IMR-90 (cell line): ENCODE measurements at regions not wholly inside any gene's neighbourhood (a gene's known extent, or its start where the extent isn't known, plus 50 kb on each side); places are given as distances from the start of the nearest gene placed in this dataset.

Source experiments
- ATAC-seq: fragments of 200-7000 bp; cut with Tn5 transposase; 2 replicates; pipeline ENCODE4 v1.9.1; 2020; ENCODE audit warnings: low read depth, mild to moderate bottlenecking, moderate library complexity
- BruUV-seq: library from RNA; stranded (reverse); fragments of 400-500 nt; replicated peaks from 2 replicates; lab custom pipeline; 2021; lab: Mats Ljungman, UMichigan
- CTCF ChIA-PET: fragments of 300-600 bp; formaldehyde crosslinking; extraction: SDS; loops from one replicate; lab custom pipeline; 2021; ENCODE audit warnings: antibody characterized with exemption; lab: Yijun Ruan, JAX
- POLR2A ChIA-PET: fragments of 300-600 bp; sonication (Branson Sonifier 250); formaldehyde crosslinking; loops from one replicate; lab custom pipeline; 2022; ENCODE audit warnings: antibody characterized with exemption; ENCODE audit not compliant: unreplicated experiment; lab: Charles Lee
- DNase-seq: peaks from one replicate; pipeline ENCODE4 v3.0.0; 2013
- H2AFZ ChIP-seq: replicated peaks from 2 replicates; pipeline ENCODE3; 2013; ENCODE audit warnings: low read length, mild to moderate bottlenecking; ENCODE audit not compliant: poor library complexity
- H2AK5ac ChIP-seq: 2 replicates; pipeline ENCODE4 v1.6.1; 2013; ENCODE audit warnings: low read depth, low read length, inconsistent platforms
- H2AK9ac ChIP-seq: replicated peaks from 2 replicates; pipeline ENCODE3; 2013; ENCODE audit warnings: mild to moderate bottlenecking, low read depth, low read length, moderate library complexity; ENCODE audit not compliant: poor library complexity
- H2BK120ac ChIP-seq: 2 replicates; pipeline ENCODE4 v1.6.1; 2013; ENCODE audit warnings: low read depth, low read length, inconsistent platforms
- H2BK15ac ChIP-seq: 3 replicates; pipeline ENCODE4 v1.6.1; 2013; ENCODE audit warnings: low read depth, low read length, inconsistent platforms
- H2BK20ac ChIP-seq: 2 replicates; pipeline ENCODE4 v1.6.1; 2013; ENCODE audit warnings: low read depth, mild to moderate bottlenecking, inconsistent platforms, low read length, moderate library complexity
- H2BK5ac ChIP-seq: 2 replicates; pipeline ENCODE4 v1.6.1; 2013; ENCODE audit warnings: mild to moderate bottlenecking, low read depth, low read length, inconsistent platforms; ENCODE audit not compliant: poor library complexity, severe bottlenecking
- H3K14ac ChIP-seq: replicated peaks from 2 replicates; pipeline ENCODE4 v1.6.1; 2013; ENCODE audit warnings: low read depth, low read length, inconsistent platforms
- H3K18ac ChIP-seq: 2 replicates; pipeline ENCODE4 v1.6.1; 2013; ENCODE audit warnings: low read depth, low read length, control low read depth
- H3K23ac ChIP-seq: 2 replicates; pipeline ENCODE4 v1.6.1; 2013; ENCODE audit warnings: low read depth, low read length, inconsistent platforms
- H3K27ac ChIP-seq: 2 replicates; pipeline ENCODE4 v1.5.1; 2013; ENCODE audit warnings: mild to moderate bottlenecking, control low read depth, low read length; ENCODE audit not compliant: insufficient read depth
- H3K27me3 ChIP-seq: 2 replicates; pipeline ENCODE4 v1.6.1; 2013; ENCODE audit warnings: low read length; ENCODE audit not compliant: control insufficient read depth, insufficient read depth
- H3K36me3 ChIP-seq: 2 replicates; pipeline ENCODE4 v1.6.1; 2013; ENCODE audit warnings: low read length, mixed read lengths; ENCODE audit not compliant: control insufficient read depth, insufficient read depth
- H3K4ac ChIP-seq: 2 replicates; pipeline ENCODE4 v1.6.1; 2013; ENCODE audit warnings: low read depth, low read length, inconsistent platforms
- H3K4me1 ChIP-seq: 2 replicates; pipeline ENCODE4 v1.6.1; 2013; ENCODE audit warnings: low read length, mixed read lengths; ENCODE audit not compliant: control insufficient read depth, insufficient read depth
- H3K4me2 ChIP-seq: 2 replicates; pipeline ENCODE4 v1.6.1; 2013; ENCODE audit warnings: low read depth, mild to moderate bottlenecking, control low read depth, low read length, moderate library complexity
- H3K4me3 ChIP-seq: 2 replicates; pipeline ENCODE4 v1.5.1; 2013; ENCODE audit warnings: low read depth, mild to moderate bottlenecking, control low read depth, low read length, moderate library complexity; ENCODE audit not compliant: insufficient read depth
- H3K56ac ChIP-seq: 2 replicates; pipeline ENCODE4 v1.6.1; 2013; ENCODE audit warnings: low read length, inconsistent platforms; ENCODE audit not compliant: insufficient read depth; ENCODE audit errors: extremely low read depth
- H3K79me1 ChIP-seq, 2 experiments: 2 replicates each; pipeline ENCODE4 v1.6.1; 2013; ENCODE audit warnings: low read length in 2 of 2, inconsistent platforms in 1 of 2, low read depth in 1 of 2
- H3K9ac ChIP-seq: 2 replicates; pipeline ENCODE4 v1.6.1; 2013; ENCODE audit warnings: low read depth, low read length, control low read depth
- H3K9me1 ChIP-seq: 2 replicates; pipeline ENCODE4 v1.6.1; 2013; ENCODE audit warnings: low read length, inconsistent platforms; ENCODE audit not compliant: insufficient read depth
- H3K9me3 ChIP-seq: 2 replicates; pipeline ENCODE4 v1.6.1; 2013; ENCODE audit warnings: low read length; ENCODE audit not compliant: control insufficient read depth, insufficient read depth
- H4K20me1 ChIP-seq: 2 replicates; pipeline ENCODE4 v1.6.1; 2013; ENCODE audit warnings: low read length, inconsistent platforms; ENCODE audit not compliant: insufficient read depth
- H4K5ac ChIP-seq: 2 replicates; pipeline ENCODE4 v1.6.1; 2013; ENCODE audit warnings: mild to moderate bottlenecking, low read depth, low read length, control low read depth
- H4K8ac ChIP-seq, 2 experiments: 2 replicates each; pipeline ENCODE4 v1.6.1; 2013; ENCODE audit warnings: low read depth in 2 of 2, low read length in 2 of 2, control low read depth in 1 of 2, inconsistent platforms in 1 of 2
- H4K91ac ChIP-seq: 2 replicates; pipeline ENCODE4 v1.6.1; 2013; ENCODE audit warnings: low read depth, low read length, inconsistent platforms; ENCODE audit not compliant: insufficient read depth
- CHD1 ChIP-seq: IDR thresholded peaks from 2 replicates; pipeline ENCODE4 v1.6.1; 2012; ENCODE audit warnings: low read depth, low read length, improper control_type of control experiment
- FOS ChIP-seq: fragments of 150-350 bp; IDR thresholded peaks from 2 replicates; pipeline ENCODE4 v1.6.1; 2016; ENCODE audit warnings: low read depth, low read length
- POLR2A ChIP-seq: IDR thresholded peaks from 2 replicates; pipeline ENCODE4 v1.6.1; 2012; ENCODE audit warnings: mild to moderate bottlenecking, low read depth, low read length
- RCOR1 ChIP-seq: IDR thresholded peaks from 2 replicates; pipeline ENCODE4 v1.6.1; 2012; ENCODE audit warnings: mild to moderate bottlenecking, low read length, improper control_type of control experiment; ENCODE audit not compliant: insufficient replicate concordance
- RFX5 ChIP-seq: IDR thresholded peaks from 2 replicates; pipeline ENCODE4 v1.8.0; 2012; ENCODE audit warnings: low read depth, mild to moderate bottlenecking, low read length, moderate library complexity
- SMC3 ChIP-seq: fragments of 150-350 bp; IDR thresholded peaks from 2 replicates; pipeline ENCODE4 v1.6.1; 2016; ENCODE audit warnings: low read depth, mild to moderate bottlenecking, antibody characterized with exemption, low read length, moderate library complexity
- WGBS, 2 experiments: methylation state at CpG; one replicate each; pipeline versions ENCODE4 v1.1.5 to v1.1.7; 2013; ENCODE audit warnings: missing lambda C conversion rate in 2 of 2; ENCODE audit not compliant: insufficient read length in 1 of 2; ENCODE audit errors: extremely low coverage in 2 of 2; 5-methylcytosine and 5-hydroxymethylcytosine counted together
- dilution Hi-C: fragments of 300-500 bp; cut with HindIII; formaldehyde crosslinking; loops from one replicate; pipeline ENCODE4 v1.14.3; 2018; ENCODE audit warnings: low sequenced_read_pairs; ENCODE audit not compliant: unreplicated experiment
- in situ Hi-C: fragments of 300-500 bp; cut with MboI; formaldehyde crosslinking; loops from 3 replicates; pipeline ENCODE4 v1.14.3; 2019; ENCODE audit warnings: low sequenced_read_pairs, inconsistent platforms, mixed read lengths
- intact Hi-C: fragments of 100-400 bp; cut with micrococcal nuclease; formaldehyde crosslinking; loops from 2 replicates; pipeline ENCODE4 v1.10.0; 2022

GRCh38 chr4:60808726-60809485 is 391.2 kb upstream of the ADGRL3 start:
- H3K4me2 ChIP-seq: no peak overlapping the region
- no peak for DNase-seq
- H2BK20ac ChIP-seq: no peak overlapping the region
- no peaks in the 10 kb centered on the region for H3K4me1 ChIP-seq
- no peak overlapping the region for H2AK9ac ChIP-seq
- H3K27ac ChIP-seq: no peak overlapping the region
- no peaks in the 10 kb centered on the region for H3K27me3 ChIP-seq
- ATAC-seq: no peak
- no peak overlapping the region for H3K18ac ChIP-seq
- no peak overlapping the region for H3K56ac ChIP-seq
- dilution Hi-C loops (no loop called here), in situ Hi-C loops (no loop called here), intact Hi-C loops (no loop called here)
- no peak for TF ChIP-seq RFX5
- no peak for TF ChIP-seq RCOR1
- no peak for TF ChIP-seq SMC3
- no peak for TF ChIP-seq CHD1
- no peak for TF ChIP-seq FOS
- no peak for TF ChIP-seq POLR2A
- H2AK5ac ChIP-seq: no peak overlapping the region
- no peak overlapping the region for H2BK15ac ChIP-seq
- H4K5ac ChIP-seq: no peak overlapping the region
- H3K4me3 ChIP-seq: no peak overlapping the region
- no peaks in the 10 kb centered on the region for H3K9me1 ChIP-seq
- BruUV-seq: no TSS peak
- POLR2A ChIA-PET: no interaction called here
- no CpG with 5 or more reads among the region's 1 CpG for WGBS, 2 experiments
- no peak overlapping the region for H2BK5ac ChIP-seq
- H4K91ac ChIP-seq: no peak overlapping the region
- H3K79me1 ChIP-seq: no peaks in the 10 kb centered on the region
- H3K23ac ChIP-seq: no peak overlapping the region
- CTCF ChIA-PET: no interaction called here
- H3K36me3 ChIP-seq: no peaks in the 10 kb centered on the region
- no peak overlapping the region for H2AFZ ChIP-seq
- no peaks in the 10 kb centered on the region for H4K20me1 ChIP-seq
- H3K9me3 ChIP-seq: no peaks in the 10 kb centered on the region
- no peak overlapping the region for H2BK120ac ChIP-seq
- H4K8ac ChIP-seq: no peak overlapping the region
- no peak overlapping the region for H3K9ac ChIP-seq
- H3K14ac ChIP-seq: no peak overlapping the region
- no peak overlapping the region for H3K4ac ChIP-seq
